NCI-H2107 treated with DMSO at 0.1 percent for 48 hours (cell line): ENCODE measurements at regions not wholly inside any gene's neighbourhood (a gene's known extent, or its start where the extent isn't known, plus 50 kb on each side); places are given as distances from the start of the nearest gene placed in this dataset.
"Not testable (repeated sequence)": the region's sequence is repeated elsewhere in the genome, so short reads cannot be mapped to it uniquely, and the experiment has no call there.

Experiments
- DNase-seq: peaks from one replicate; lab custom pipeline; 2025; ENCODE audit not compliant: unreplicated experiment; lab: John Stamatoyannopoulos, UW

- peak; percentile 68 for DNase-seq
Measured at GRCh38 chr2:175366815-175367214, 185.3 kb upstream of the ATP5MC3 start.

GRCh38 chr2:175363699-175364098 lies 182.2 kb upstream of the ATP5MC3 start:
- DNase-seq = peak; percentile 53

- no peak for DNase-seq
Measured at GRCh38 chr2:175362331-175362730, 180.8 kb upstream of the ATP5MC3 start.

GRCh38 chr2:175359710-175360109 lies 178.2 kb upstream of the ATP5MC3 start:
- DNase-seq = no peak

GRCh38 chr2:175356901-175357300 lies 175.4 kb upstream of the ATP5MC3 start:
- no peak for DNase-seq

GRCh38 chr2:175355246-175355645 lies 173.7 kb upstream of the ATP5MC3 start:
- no peak for DNase-seq

GRCh38 chr2:175353275-175353674 lies 171.8 kb upstream of the ATP5MC3 start:
- no peak for DNase-seq

- DNase-seq = no peak
Measured at GRCh38 chr2:175351512-175351911, 170.0 kb upstream of the ATP5MC3 start.

GRCh38 chr2:175350105-175350504 lies 168.6 kb upstream of the ATP5MC3 start:
- no peak for DNase-seq

- DNase-seq = no peak
Measured at GRCh38 chr2:175342085-175342484, 160.6 kb upstream of the ATP5MC3 start.

- DNase-seq = no peak
Measured at GRCh38 chr2:175330195-175330594, 148.7 kb upstream of the ATP5MC3 start.

GRCh38 chr2:175326801-175327200 lies 145.3 kb upstream of the ATP5MC3 start:
- DNase-seq = no peak

- not testable (repeated sequence) for DNase-seq
Measured at GRCh38 chr2:175326164-175326563, 144.7 kb upstream of the ATP5MC3 start.

- no peak for DNase-seq
Measured at GRCh38 chr2:175323162-175323561, 141.7 kb upstream of the ATP5MC3 start.

GRCh38 chr2:175318542-175318941 lies 137.0 kb upstream of the ATP5MC3 start:
- DNase-seq = no peak

GRCh38 chr2:175317751-175318150 lies 136.2 kb upstream of the ATP5MC3 start:
- no peak for DNase-seq

GRCh38 chr2:175312137-175312536 lies 130.6 kb upstream of the ATP5MC3 start:
- no peak for DNase-seq

- DNase-seq = no peak
Measured at GRCh38 chr2:175310813-175311504, 129.4 kb upstream of the ATP5MC3 start.

- peak; percentile 23 for DNase-seq
Measured at GRCh38 chr2:175309799-175310198, 128.3 kb upstream of the ATP5MC3 start.

- no peak for DNase-seq
Measured at GRCh38 chr2:175308005-175308404, 126.5 kb upstream of the ATP5MC3 start.

- DNase-seq = no peak
Measured at GRCh38 chr2:175304541-175304940, 123.0 kb upstream of the ATP5MC3 start.

- no peak for DNase-seq
Measured at GRCh38 chr2:175293776-175294175, 112.3 kb upstream of the ATP5MC3 start.

GRCh38 chr2:175293195-175293594 lies 111.7 kb upstream of the ATP5MC3 start:
- no peak for DNase-seq
